ENCODE measurements at regions not wholly inside any gene's neighbourhood (a gene's known extent, or its start where the extent isn't known, plus 50 kb on each side); places are given as distances from the start of the nearest gene placed in this dataset.

DNA sequence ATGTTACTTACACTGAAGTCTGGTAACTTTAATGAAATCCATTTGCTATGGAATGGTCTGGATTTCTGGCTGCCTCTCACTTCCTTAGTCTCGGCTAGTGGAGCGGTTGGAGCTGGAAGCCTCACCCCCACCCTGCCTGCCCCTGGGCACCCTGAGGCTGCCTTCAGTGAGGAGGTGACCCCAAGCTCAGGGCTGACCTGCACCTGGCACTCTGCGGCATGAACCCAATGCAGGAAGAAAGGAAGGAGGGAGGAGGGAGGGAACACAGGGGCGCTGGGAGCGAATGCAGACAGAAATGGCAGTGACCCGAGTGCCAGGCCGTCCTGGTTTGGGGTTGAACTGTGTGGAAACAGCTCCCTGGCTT lies 353.1 kb downstream of the TMEM121 start:
- TF ChIP-seq, protein P1, sequence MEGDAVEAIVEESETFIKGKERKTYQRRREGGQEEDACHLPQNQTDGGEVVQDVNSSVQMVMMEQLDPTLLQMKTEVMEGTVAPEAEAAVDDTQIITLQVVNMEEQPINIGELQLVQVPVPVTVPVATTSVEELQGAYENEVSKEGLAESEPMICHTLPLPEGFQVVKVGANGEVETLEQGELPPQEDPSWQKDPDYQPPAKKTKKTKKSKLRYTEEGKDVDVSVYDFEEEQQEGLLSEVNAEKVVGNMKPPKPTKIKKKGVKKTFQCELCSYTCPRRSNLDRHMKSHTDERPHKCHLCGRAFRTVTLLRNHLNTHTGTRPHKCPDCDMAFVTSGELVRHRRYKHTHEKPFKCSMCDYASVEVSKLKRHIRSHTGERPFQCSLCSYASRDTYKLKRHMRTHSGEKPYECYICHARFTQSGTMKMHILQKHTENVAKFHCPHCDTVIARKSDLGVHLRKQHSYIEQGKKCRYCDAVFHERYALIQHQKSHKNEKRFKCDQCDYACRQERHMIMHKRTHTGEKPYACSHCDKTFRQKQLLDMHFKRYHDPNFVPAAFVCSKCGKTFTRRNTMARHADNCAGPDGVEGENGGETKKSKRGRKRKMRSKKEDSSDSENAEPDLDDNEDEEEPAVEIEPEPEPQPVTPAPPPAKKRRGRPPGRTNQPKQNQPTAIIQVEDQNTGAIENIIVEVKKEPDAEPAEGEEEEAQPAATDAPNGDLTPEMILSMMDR (IDR thresholded peaks at IDR 0.05), result no peak
- TF ChIP-seq POLR2A (IDR thresholded peaks at IDR 0.05), result no peak

Data from testis (tissue), 2 donors.